GM12878 (cell line): ENCODE measurements at regions not wholly inside any gene's neighbourhood (a gene's known extent, or its start where the extent isn't known, plus 50 kb on each side); places are given as distances from the start of the nearest gene placed in this dataset.

Experiments used
- BCL11A ChIP-seq: IDR thresholded peaks from 2 replicates; pipeline ENCODE4 v1.6.1; 2011; ENCODE audit warnings: low read depth, low read length
- CTCF ChIP-seq, 3 experiments: IDR thresholded peaks in 2 of 3; conservative IDR thresholded peaks in 1 of 3; 2 replicates each; pipeline ENCODE4 v1.5.1; 2011; ENCODE audit warnings: low read depth in 3 of 3, low read length in 3 of 3, mild to moderate bottlenecking in 3 of 3, control low read depth in 2 of 3, moderate library complexity in 2 of 3, inconsistent platforms in 1 of 3, mixed read lengths in 1 of 3; ENCODE audit not compliant: control insufficient read depth in 2 of 3, insufficient read depth in 1 of 3; ENCODE audit errors: extremely low read depth in 1 of 3
- KAT2A ChIP-seq: conservative IDR thresholded peaks from 2 replicates; pipeline ENCODE4 v1.6.1; 2011; ENCODE audit warnings: low read depth, low read length; ENCODE audit not compliant: control insufficient read depth
- NR2C1 ChIP-seq: fragments of 450-650 bp; IDR thresholded peaks from 2 replicates; pipeline ENCODE4 v1.6.1; 2017; ENCODE audit warnings: antibody characterized with exemption, mild to moderate bottlenecking, moderate library complexity
- RBBP5 ChIP-seq: fragments of 200-600 bp; sonication (generic); conservative IDR thresholded peaks from 2 replicates; pipeline ENCODE4 v1.6.1; 2016
- RCOR1 ChIP-seq: conservative IDR thresholded peaks from 2 replicates; pipeline ENCODE4 v1.6.1; 2012; ENCODE audit warnings: low read depth, low read length, improper control_type of control experiment
- TARDBP ChIP-seq: IDR thresholded peaks from 2 replicates; pipeline ENCODE4 v1.6.1; 2016; ENCODE audit warnings: borderline replicate concordance
- ZNF217 ChIP-seq: fragments of 450-650 bp; IDR thresholded peaks from 2 replicates; pipeline ENCODE4 v1.6.1; 2017; ENCODE audit warnings: antibody characterized with exemption, mild to moderate bottlenecking
- TF ChIP-seq, protein P1 (sequence below): IDR thresholded peaks from 2 replicates; pipeline ENCODE4 v1.6.1; 2012; ENCODE audit warnings: mild to moderate bottlenecking, low read depth, low read length

GRCh38 chr14:54220071-54220703 lies 176.6 kb upstream of the CDKN3 start:
- TF ChIP-seq, protein P1, sequence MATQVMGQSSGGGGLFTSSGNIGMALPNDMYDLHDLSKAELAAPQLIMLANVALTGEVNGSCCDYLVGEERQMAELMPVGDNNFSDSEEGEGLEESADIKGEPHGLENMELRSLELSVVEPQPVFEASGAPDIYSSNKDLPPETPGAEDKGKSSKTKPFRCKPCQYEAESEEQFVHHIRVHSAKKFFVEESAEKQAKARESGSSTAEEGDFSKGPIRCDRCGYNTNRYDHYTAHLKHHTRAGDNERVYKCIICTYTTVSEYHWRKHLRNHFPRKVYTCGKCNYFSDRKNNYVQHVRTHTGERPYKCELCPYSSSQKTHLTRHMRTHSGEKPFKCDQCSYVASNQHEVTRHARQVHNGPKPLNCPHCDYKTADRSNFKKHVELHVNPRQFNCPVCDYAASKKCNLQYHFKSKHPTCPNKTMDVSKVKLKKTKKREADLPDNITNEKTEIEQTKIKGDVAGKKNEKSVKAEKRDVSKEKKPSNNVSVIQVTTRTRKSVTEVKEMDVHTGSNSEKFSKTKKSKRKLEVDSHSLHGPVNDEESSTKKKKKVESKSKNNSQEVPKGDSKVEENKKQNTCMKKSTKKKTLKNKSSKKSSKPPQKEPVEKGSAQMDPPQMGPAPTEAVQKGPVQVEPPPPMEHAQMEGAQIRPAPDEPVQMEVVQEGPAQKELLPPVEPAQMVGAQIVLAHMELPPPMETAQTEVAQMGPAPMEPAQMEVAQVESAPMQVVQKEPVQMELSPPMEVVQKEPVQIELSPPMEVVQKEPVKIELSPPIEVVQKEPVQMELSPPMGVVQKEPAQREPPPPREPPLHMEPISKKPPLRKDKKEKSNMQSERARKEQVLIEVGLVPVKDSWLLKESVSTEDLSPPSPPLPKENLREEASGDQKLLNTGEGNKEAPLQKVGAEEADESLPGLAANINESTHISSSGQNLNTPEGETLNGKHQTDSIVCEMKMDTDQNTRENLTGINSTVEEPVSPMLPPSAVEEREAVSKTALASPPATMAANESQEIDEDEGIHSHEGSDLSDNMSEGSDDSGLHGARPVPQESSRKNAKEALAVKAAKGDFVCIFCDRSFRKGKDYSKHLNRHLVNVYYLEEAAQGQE, result no peak
- no peak for TF ChIP-seq ZNF217
- TF ChIP-seq RBBP5, result no peak
- no peak for TF ChIP-seq CTCF (IDR thresholded peaks at IDR 0.05 in 2 of 3, conservative IDR thresholded peaks at IDR 0.05 in 1 of 3; ENCODE audit: control insufficient read depth in 2 of 3, extremely low read depth in 1 of 3, insufficient read depth in 1 of 3, low read depth in 3 of 3, low read length in 3 of 3)
- TF ChIP-seq RCOR1, result no peak
- no peak for TF ChIP-seq BCL11A
- no peak for TF ChIP-seq TARDBP
- TF ChIP-seq KAT2A, result no peak
- no peak for TF ChIP-seq NR2C1
